Stomach (tissue), 4 donors: ENCODE measurements at regions not wholly inside any gene's neighbourhood (a gene's known extent, or its start where the extent isn't known, plus 50 kb on each side); places are given as distances from the start of the nearest gene placed in this dataset.

Experiments used
- CTCF ChIP-seq, 7 experiments: fragments of 450-650 bp in 4 of 7; fragments of 200-600 bp in 3 of 7; sonication (generic) in 3 of 7; IDR thresholded peaks; one replicate each; pipeline ENCODE4 v1.5.1; 2016 to 2019; ENCODE audit warnings: antibody characterized with exemption in 7 of 7, control low read depth in 2 of 7, mild to moderate bottlenecking in 1 of 7
- POLR2AphosphoS5 ChIP-seq, 3 donors: sonication (generic); formaldehyde crosslinking; IDR thresholded peaks; one replicate each; pipeline ENCODE4 v1.6.1; 2016; ENCODE audit warnings: antibody characterized with exemption in 3 of 3

GRCh38 chr15:56808160-56808559, 74.9 kb upstream of the ZNF280D start:
- TF ChIP-seq CTCF (IDR thresholded peaks at IDR 0.05) = no peak
- no peak for TF ChIP-seq POLR2AphosphoS5 (IDR thresholded peaks at IDR 0.05)
